Erythroblast (primary cell): ENCODE measurements at regions not wholly inside any gene's neighbourhood (a gene's known extent, or its start where the extent isn't known, plus 50 kb on each side); places are given as distances from the start of the nearest gene placed in this dataset.

Experiments used
- GATA1 ChIP-seq: IDR thresholded peaks from 2 replicates; pipeline ENCODE4 v1.6.1; 2011; ENCODE audit warnings: low read depth, mild to moderate bottlenecking, control low read depth, low read length, moderate library complexity
- POLR2A ChIP-seq: IDR thresholded peaks from 2 replicates; pipeline ENCODE4 v1.6.1; 2011; ENCODE audit warnings: mild to moderate bottlenecking, low read length

- TF ChIP-seq POLR2A (no peak), GATA1 (no peak)
These were observed 115.8 kb upstream of the SHISA3 start for GRCh38 chr4:42281324-42282020.
